MM.1S (cell line): ENCODE measurements at regions not wholly inside any gene's neighbourhood (a gene's known extent, or its start where the extent isn't known, plus 50 kb on each side); places are given as distances from the start of the nearest gene placed in this dataset.

Experiments used
- DNase-seq: peaks from one replicate; pipeline ENCODE4 v3.0.0-alpha.2; 2015
- H2AFZ ChIP-seq: fragments of 300-600 bp; sonication (generic); 2 replicates; pipeline ENCODE4 v1.6.0; 2016; ENCODE audit warnings: antibody characterized with exemption, low read length
- H3F3A ChIP-seq: fragments of 300-600 bp; sonication (generic); 2 replicates; pipeline ENCODE4 v1.6.1; 2016; ENCODE audit warnings: mild to moderate bottlenecking, antibody characterized with exemption, low read length, moderate library complexity, mixed read lengths; ENCODE audit not compliant: insufficient read depth
- H3K27ac ChIP-seq: fragments of 300-600 bp; sonication (generic); 2 replicates; pipeline ENCODE4 v1.5.1; 2016; ENCODE audit warnings: mild to moderate bottlenecking, low read length
- H3K27me3 ChIP-seq: fragments of 300-600 bp; sonication (generic); replicated peaks from 2 replicates; pipeline ENCODE4 v1.6.0; 2016; ENCODE audit warnings: low read length; ENCODE audit not compliant: insufficient read depth
- H3K36me3 ChIP-seq: fragments of 300-600 bp; sonication (generic); replicated peaks from 2 replicates; pipeline ENCODE4 v1.6.1; 2016; ENCODE audit warnings: mild to moderate bottlenecking, low read length, mixed read lengths; ENCODE audit not compliant: insufficient read depth
- H3K4me1 ChIP-seq: fragments of 300-600 bp; sonication (generic); 2 replicates; pipeline ENCODE4 v1.6.1; 2016; ENCODE audit warnings: low read length, mixed read lengths
- H3K4me2 ChIP-seq: fragments of 300-600 bp; sonication (generic); 2 replicates; pipeline ENCODE4 v1.6.0; 2016; ENCODE audit warnings: low read depth, low read length
- H3K4me3 ChIP-seq: fragments of 300-600 bp; sonication (generic); 2 replicates; pipeline ENCODE4 v1.5.1; 2016; ENCODE audit warnings: low read length, mixed read lengths
- H3K79me2 ChIP-seq: fragments of 300-600 bp; sonication (generic); 2 replicates; pipeline ENCODE4 v1.6.1; 2016; ENCODE audit warnings: mixed run types, low read length, mixed read lengths
- H3K9ac ChIP-seq: fragments of 300-600 bp; sonication (generic); 2 replicates; pipeline ENCODE4 v1.6.1; 2016; ENCODE audit warnings: low read length, mixed read lengths
- H3K9me2 ChIP-seq: fragments of 300-600 bp; sonication (generic); replicated peaks from 2 replicates; pipeline ENCODE4 v1.6.1; 2016; ENCODE audit warnings: mild to moderate bottlenecking, low read length, mixed read lengths; ENCODE audit not compliant: insufficient read depth
- H3K9me3 ChIP-seq: fragments of 300-600 bp; sonication (generic); replicated peaks from 2 replicates; pipeline ENCODE4 v1.6.1; 2016; ENCODE audit warnings: mild to moderate bottlenecking, low read length, mixed read lengths; ENCODE audit not compliant: insufficient read depth
- H4K20me1 ChIP-seq: fragments of 300-600 bp; sonication (generic); 2 replicates; pipeline ENCODE4 v1.6.1; 2016; ENCODE audit warnings: mild to moderate bottlenecking, low read length, moderate library complexity, mixed read lengths; ENCODE audit not compliant: insufficient read depth
- CTCF ChIP-seq: fragments of 300-600 bp; sonication (generic); IDR thresholded peaks from 2 replicates; pipeline ENCODE4 v1.5.1; 2016; ENCODE audit warnings: antibody characterized with exemption, low read length, mixed read lengths
- EZH2 ChIP-seq: fragments of 300-600 bp; sonication (generic); optimal IDR thresholded peaks from 2 replicates; pipeline ENCODE3; 2017; ENCODE audit warnings: low read depth, mild to moderate bottlenecking, antibody characterized with exemption, low read length, mixed read lengths
- EZH2phosphoT487 ChIP-seq: fragments of 300-600 bp; sonication (generic); IDR thresholded peaks from 2 replicates; pipeline ENCODE4 v1.6.1; 2018; ENCODE audit warnings: antibody characterized with exemption, low read length

GRCh38 chr20:54746796-54747195, 271.4 kb downstream of the DOK5 start:
- no peaks in the 10 kb centered on the region for H3F3A ChIP-seq
- no peaks in the 10 kb centered on the region for H3K9me2 ChIP-seq
- H3K27ac ChIP-seq: no peak overlapping the region
- H3K27me3 ChIP-seq: no peaks in the 10 kb centered on the region
- H2AFZ ChIP-seq: no peak overlapping the region
- H3K9ac ChIP-seq: no peak overlapping the region
- no peaks in the 10 kb centered on the region for H3K36me3 ChIP-seq
- TF ChIP-seq EZH2phosphoT487 (no peak), CTCF (no peak), EZH2 (no peak)
- H3K4me3 ChIP-seq: no peak overlapping the region
- H3K4me2 ChIP-seq: no peak overlapping the region
- no peak for DNase-seq
- no peaks in the 10 kb centered on the region for H4K20me1 ChIP-seq
- peaks cover 12% of the 10 kb centered on the region for H3K4me1 ChIP-seq
- no peaks in the 10 kb centered on the region for H3K79me2 ChIP-seq
- H3K9me3 ChIP-seq: no peaks in the 10 kb centered on the region

GRCh38 chr20:54745780-54746179, 270.4 kb downstream of the DOK5 start:
- H4K20me1 ChIP-seq: no peaks in the 10 kb centered on the region
- H3F3A ChIP-seq: no peaks in the 10 kb centered on the region
- no peaks in the 10 kb centered on the region for H3K36me3 ChIP-seq
- H3K27ac ChIP-seq: no peak overlapping the region
- H3K27me3 ChIP-seq: no peaks in the 10 kb centered on the region
- H3K9me2 ChIP-seq: no peaks in the 10 kb centered on the region
- H3K4me1 ChIP-seq: peaks cover 12% of the 10 kb centered on the region
- no peak for DNase-seq
- H3K9ac ChIP-seq: no peak overlapping the region
- no peaks in the 10 kb centered on the region for H3K9me3 ChIP-seq
- H3K4me3 ChIP-seq: no peak overlapping the region
- H3K4me2 ChIP-seq: no peak overlapping the region
- TF ChIP-seq EZH2 (no peak), EZH2phosphoT487 (no peak), CTCF (no peak)
- H2AFZ ChIP-seq: no peak overlapping the region
- H3K79me2 ChIP-seq: no peaks in the 10 kb centered on the region

GRCh38 chr20:54744097-54744496, 268.7 kb downstream of the DOK5 start:
- Histone ChIP-seq H4K20me1 (no peaks in the 10 kb centered on the region), H3F3A (no peaks in the 10 kb centered on the region), H3K27ac (no peak overlapping the region)

More at GRCh38 chr20:54744097-54744496, 268.7 kb downstream of the DOK5 start:
- no peak for DNase-seq
- no peak for TF ChIP-seq CTCF
- H3K9me2 ChIP-seq: no peaks in the 10 kb centered on the region
- H3K9me3 ChIP-seq: no peaks in the 10 kb centered on the region
- no peaks in the 10 kb centered on the region for H3K36me3 ChIP-seq
- H3K4me2 ChIP-seq: no peak overlapping the region
- no peak overlapping the region for H2AFZ ChIP-seq
- no peaks in the 10 kb centered on the region for H3K4me1 ChIP-seq
- no peak overlapping the region for H3K4me3 ChIP-seq
- H3K27me3 ChIP-seq: no peaks in the 10 kb centered on the region
- no peaks in the 10 kb centered on the region for H3K79me2 ChIP-seq
- no peak overlapping the region for H3K9ac ChIP-seq
